OCI-LY1 (cell line): ENCODE measurements at regions not wholly inside any gene's neighbourhood (a gene's known extent, or its start where the extent isn't known, plus 50 kb on each side); places are given as distances from the start of the nearest gene placed in this dataset.

Experiments used
- H2AFZ ChIP-seq: fragments of 200-600 bp; sonication (generic), shearing (Covaris generic); 2 replicates; pipeline ENCODE4 v1.6.0; 2014; ENCODE audit warnings: antibody characterized with exemption, mild to moderate bottlenecking, low read length
- H3F3A ChIP-seq: fragments of 200-600 bp; sonication (generic), shearing (Covaris generic); 2 replicates; pipeline ENCODE4 v1.6.0; 2014; ENCODE audit warnings: mild to moderate bottlenecking, antibody characterized with exemption, low read length, moderate library complexity; ENCODE audit not compliant: insufficient read depth
- H3K27ac ChIP-seq: fragments of 200-600 bp; sonication (generic); 2 replicates; pipeline ENCODE4 v1.5.1; 2014; ENCODE audit warnings: low read length, mixed run types, mild to moderate bottlenecking, low read depth; ENCODE audit not compliant: poor library complexity, severe bottlenecking
- H3K27me3 ChIP-seq: fragments of 200-600 bp; sonication (generic); 2 replicates; pipeline ENCODE4 v1.6.0; 2014; ENCODE audit warnings: antibody characterized with exemption, mild to moderate bottlenecking, low read length, moderate library complexity; ENCODE audit not compliant: insufficient read depth
- H3K36me3 ChIP-seq: fragments of 200-600 bp; sonication (generic); 2 replicates; pipeline ENCODE4 v1.6.1; 2014; ENCODE audit warnings: mild to moderate bottlenecking, antibody characterized with exemption, low read length, moderate library complexity, mixed read lengths; ENCODE audit not compliant: insufficient read depth
- H3K4me1 ChIP-seq: fragments of 200-600 bp; sonication (generic); 2 replicates; pipeline ENCODE4 v1.5.1; 2014; ENCODE audit warnings: mild to moderate bottlenecking, low read length, moderate library complexity; ENCODE audit not compliant: insufficient read depth, severe bottlenecking
- H3K4me2 ChIP-seq: fragments of 200-600 bp; sonication (generic), shearing (Covaris generic); 2 replicates; pipeline ENCODE4 v1.6.1; 2014; ENCODE audit warnings: low read length
- H3K4me3 ChIP-seq: fragments of 200-600 bp; sonication (generic); 2 replicates; pipeline ENCODE4 v1.5.1; 2014; ENCODE audit warnings: low read length, low read depth, mild to moderate bottlenecking, mixed read lengths; ENCODE audit not compliant: poor library complexity, severe bottlenecking
- H3K79me2 ChIP-seq: fragments of 200-600 bp; shearing (Covaris generic); 2 replicates; pipeline ENCODE4 v1.6.1; 2016; ENCODE audit warnings: mixed run types, low read length, mixed read lengths; ENCODE audit not compliant: insufficient read depth
- H3K9ac ChIP-seq: fragments of 200-600 bp; sonication (generic), shearing (Covaris generic); 2 replicates; pipeline ENCODE4 v1.6.1; 2014; ENCODE audit warnings: mild to moderate bottlenecking, low read length, mixed read lengths
- H3K9me2 ChIP-seq: fragments of 200-600 bp; sonication (generic), shearing (Covaris generic); 2 replicates; pipeline ENCODE4 v1.6.1; 2014; ENCODE audit warnings: low read depth, mild to moderate bottlenecking, low read length, mixed read lengths
- H3K9me3 ChIP-seq: fragments of 200-600 bp; shearing (Covaris generic); 2 replicates; pipeline ENCODE4 v1.6.1; 2014; ENCODE audit warnings: low read length, mixed read lengths
- H4K20me1 ChIP-seq: fragments of 200-600 bp; sonication (generic), shearing (Covaris generic); 2 replicates; pipeline ENCODE4 v1.6.0; 2016; ENCODE audit warnings: mild to moderate bottlenecking, low read length; ENCODE audit not compliant: insufficient read depth
- EZH2 ChIP-seq: fragments of 200-600 bp; sonication (generic), shearing (Covaris generic); IDR thresholded peaks from 2 replicates; pipeline ENCODE4 v1.8.0; 2017; ENCODE audit warnings: borderline replicate concordance, mixed run types, mild to moderate bottlenecking, antibody characterized with exemption, low read length, moderate library complexity, mixed read lengths
- TF ChIP-seq, protein P1 (sequence below): fragments of 200-600 bp; sonication (generic), shearing (Covaris generic); IDR thresholded peaks from 2 replicates; pipeline ENCODE4 v1.5.1; 2017; ENCODE audit warnings: mild to moderate bottlenecking, antibody characterized with exemption, low read length, moderate library complexity, mixed read lengths

DNA sequence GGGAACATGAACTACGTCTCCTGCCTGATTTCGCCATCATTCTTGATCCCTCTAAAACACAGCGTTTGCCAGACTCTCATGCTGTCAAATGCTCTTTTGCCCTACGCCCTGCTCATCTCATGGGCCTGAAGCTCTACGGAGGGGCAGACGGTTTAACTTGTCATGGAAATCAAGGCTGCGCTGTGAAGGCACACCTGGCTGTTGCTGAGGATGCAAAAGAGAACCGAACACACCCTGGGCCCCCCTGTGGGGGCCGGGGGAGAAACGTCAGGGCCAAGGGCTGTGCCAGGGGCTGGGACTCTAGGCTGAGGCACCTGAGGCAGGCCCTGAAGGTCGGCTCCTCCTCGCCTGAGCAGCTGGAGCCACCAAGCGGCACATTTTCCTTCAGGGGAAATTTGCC is 957.2 kb downstream of the BRD1 start:
- Histone ChIP-seq H3K9me2 (no peaks in the 10 kb centered on the region), H3K9ac (no peak overlapping the region), H3K4me3 (no peak overlapping the region), H3K9me3 (no peaks in the 10 kb centered on the region), H3K36me3 (no peaks in the 10 kb centered on the region), H4K20me1 (no peaks in the 10 kb centered on the region), H3K27ac (no peak overlapping the region), H3K79me2 (no peaks in the 10 kb centered on the region), H3K4me1 (no peaks in the 10 kb centered on the region), H3K27me3 (no peaks in the 10 kb centered on the region), H3F3A (no peaks in the 10 kb centered on the region), H3K4me2 (no peak overlapping the region), H2AFZ (no peak overlapping the region)
- no peak for TF ChIP-seq EZH2
- TF ChIP-seq, protein P1, sequence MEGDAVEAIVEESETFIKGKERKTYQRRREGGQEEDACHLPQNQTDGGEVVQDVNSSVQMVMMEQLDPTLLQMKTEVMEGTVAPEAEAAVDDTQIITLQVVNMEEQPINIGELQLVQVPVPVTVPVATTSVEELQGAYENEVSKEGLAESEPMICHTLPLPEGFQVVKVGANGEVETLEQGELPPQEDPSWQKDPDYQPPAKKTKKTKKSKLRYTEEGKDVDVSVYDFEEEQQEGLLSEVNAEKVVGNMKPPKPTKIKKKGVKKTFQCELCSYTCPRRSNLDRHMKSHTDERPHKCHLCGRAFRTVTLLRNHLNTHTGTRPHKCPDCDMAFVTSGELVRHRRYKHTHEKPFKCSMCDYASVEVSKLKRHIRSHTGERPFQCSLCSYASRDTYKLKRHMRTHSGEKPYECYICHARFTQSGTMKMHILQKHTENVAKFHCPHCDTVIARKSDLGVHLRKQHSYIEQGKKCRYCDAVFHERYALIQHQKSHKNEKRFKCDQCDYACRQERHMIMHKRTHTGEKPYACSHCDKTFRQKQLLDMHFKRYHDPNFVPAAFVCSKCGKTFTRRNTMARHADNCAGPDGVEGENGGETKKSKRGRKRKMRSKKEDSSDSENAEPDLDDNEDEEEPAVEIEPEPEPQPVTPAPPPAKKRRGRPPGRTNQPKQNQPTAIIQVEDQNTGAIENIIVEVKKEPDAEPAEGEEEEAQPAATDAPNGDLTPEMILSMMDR, result no peak

DNA sequence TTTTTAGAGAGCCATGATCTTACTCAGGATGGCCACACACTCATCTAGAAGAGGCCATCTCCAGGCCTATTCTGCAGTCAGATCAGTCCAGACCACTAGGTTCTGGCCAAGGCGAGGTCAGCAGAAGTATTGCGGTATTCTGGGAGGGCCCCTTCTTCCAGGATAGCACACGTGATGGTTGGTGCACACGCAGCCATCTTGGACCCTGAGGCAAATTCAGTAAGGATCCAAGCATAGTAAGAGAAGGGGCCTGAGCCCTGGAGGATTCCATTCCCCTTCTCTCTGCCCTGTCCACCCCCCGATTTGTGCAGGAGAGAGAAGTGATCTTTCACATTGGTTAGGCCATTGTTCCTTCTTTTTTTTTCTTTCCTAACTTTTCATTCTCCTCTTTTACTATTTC is 957.9 kb downstream of the BRD1 start:
- Histone ChIP-seq H3K4me2 (no peak overlapping the region), H3K4me1 (no peaks in the 10 kb centered on the region), H3K9me3 (no peaks in the 10 kb centered on the region), H3K9me2 (no peaks in the 10 kb centered on the region), H3K27me3 (no peaks in the 10 kb centered on the region), H3K79me2 (no peaks in the 10 kb centered on the region), H3K36me3 (no peaks in the 10 kb centered on the region), H3K9ac (no peak overlapping the region), H3F3A (no peaks in the 10 kb centered on the region), H4K20me1 (no peaks in the 10 kb centered on the region), H3K27ac (no peak overlapping the region), H3K4me3 (no peak overlapping the region), H2AFZ (no peak overlapping the region)
- no peak for TF ChIP-seq EZH2
- TF ChIP-seq, protein P1, result no peak

DNA sequence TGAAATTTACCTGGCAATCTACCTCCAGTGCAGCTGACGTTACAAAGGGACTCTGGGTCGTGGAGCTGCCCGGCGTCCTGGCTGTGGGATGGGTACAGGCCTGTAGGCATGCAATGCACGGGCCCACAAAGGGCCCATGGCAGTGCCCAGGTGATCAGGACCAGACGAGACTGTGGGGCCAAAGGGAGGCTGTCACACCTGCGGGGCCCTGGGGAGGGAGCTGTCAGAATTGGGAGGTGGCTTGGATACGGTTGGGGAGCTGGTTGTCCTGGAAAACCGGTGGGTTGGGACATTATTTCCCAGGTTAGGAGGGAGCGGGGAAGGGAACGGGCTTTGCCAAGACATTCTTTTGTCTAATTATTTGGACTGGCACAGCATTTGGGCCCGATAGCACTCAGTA is 958.5 kb downstream of the BRD1 start:
- no peak overlapping the region for H3K4me2 ChIP-seq
- no peak overlapping the region for H3K9ac ChIP-seq
- H3K79me2 ChIP-seq, result no peaks in the 10 kb centered on the region
- TF ChIP-seq, protein P1, result no peak
- TF ChIP-seq EZH2, result no peak
- H3K27ac ChIP-seq, result no peak overlapping the region
- no peaks in the 10 kb centered on the region for H3K9me3 ChIP-seq
- H3K4me1 ChIP-seq, result no peaks in the 10 kb centered on the region
- H3K36me3 ChIP-seq, result no peaks in the 10 kb centered on the region
- H4K20me1 ChIP-seq, result no peaks in the 10 kb centered on the region
- H3K27me3 ChIP-seq, result no peaks in the 10 kb centered on the region
- H3K9me2 ChIP-seq, result no peaks in the 10 kb centered on the region
- H2AFZ ChIP-seq, result no peak overlapping the region
- H3F3A ChIP-seq, result no peaks in the 10 kb centered on the region
- no peak overlapping the region for H3K4me3 ChIP-seq
